ENCODE measurements at regions not wholly inside any gene's neighbourhood (a gene's known extent, or its start where the extent isn't known, plus 50 kb on each side); places are given as distances from the start of the nearest gene placed in this dataset.

DNA sequence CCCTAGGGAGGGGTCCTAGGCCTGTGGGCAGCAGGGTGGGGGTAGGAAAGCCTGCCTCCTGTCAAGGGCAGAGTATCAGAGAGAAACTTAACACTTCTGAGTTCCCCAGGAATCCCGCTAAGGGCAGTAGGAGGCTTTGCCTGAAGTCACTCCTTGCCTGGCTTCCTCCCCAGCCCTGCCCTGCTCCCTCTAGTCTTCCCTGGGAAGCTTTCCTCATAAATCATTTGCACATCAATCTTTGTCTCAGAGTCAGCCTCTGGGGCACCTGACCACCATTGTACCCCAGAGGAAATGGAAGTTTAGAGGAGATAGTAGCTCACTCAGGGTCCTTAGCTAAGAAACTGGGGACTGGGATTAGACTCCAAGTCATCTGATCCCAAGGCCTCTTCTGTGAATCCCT is 129.4 kb upstream of the TLE3 start:
- TF ChIP-seq, protein P1, sequence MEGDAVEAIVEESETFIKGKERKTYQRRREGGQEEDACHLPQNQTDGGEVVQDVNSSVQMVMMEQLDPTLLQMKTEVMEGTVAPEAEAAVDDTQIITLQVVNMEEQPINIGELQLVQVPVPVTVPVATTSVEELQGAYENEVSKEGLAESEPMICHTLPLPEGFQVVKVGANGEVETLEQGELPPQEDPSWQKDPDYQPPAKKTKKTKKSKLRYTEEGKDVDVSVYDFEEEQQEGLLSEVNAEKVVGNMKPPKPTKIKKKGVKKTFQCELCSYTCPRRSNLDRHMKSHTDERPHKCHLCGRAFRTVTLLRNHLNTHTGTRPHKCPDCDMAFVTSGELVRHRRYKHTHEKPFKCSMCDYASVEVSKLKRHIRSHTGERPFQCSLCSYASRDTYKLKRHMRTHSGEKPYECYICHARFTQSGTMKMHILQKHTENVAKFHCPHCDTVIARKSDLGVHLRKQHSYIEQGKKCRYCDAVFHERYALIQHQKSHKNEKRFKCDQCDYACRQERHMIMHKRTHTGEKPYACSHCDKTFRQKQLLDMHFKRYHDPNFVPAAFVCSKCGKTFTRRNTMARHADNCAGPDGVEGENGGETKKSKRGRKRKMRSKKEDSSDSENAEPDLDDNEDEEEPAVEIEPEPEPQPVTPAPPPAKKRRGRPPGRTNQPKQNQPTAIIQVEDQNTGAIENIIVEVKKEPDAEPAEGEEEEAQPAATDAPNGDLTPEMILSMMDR (IDR thresholded peaks at IDR 0.05): no peak
- TF ChIP-seq POLR2A (IDR thresholded peaks at IDR 0.05): no peak
